ENCODE measurements at regions not wholly inside any gene's neighbourhood (a gene's known extent, or its start where the extent isn't known, plus 50 kb on each side); places are given as distances from the start of the nearest gene placed in this dataset.

DNA sequence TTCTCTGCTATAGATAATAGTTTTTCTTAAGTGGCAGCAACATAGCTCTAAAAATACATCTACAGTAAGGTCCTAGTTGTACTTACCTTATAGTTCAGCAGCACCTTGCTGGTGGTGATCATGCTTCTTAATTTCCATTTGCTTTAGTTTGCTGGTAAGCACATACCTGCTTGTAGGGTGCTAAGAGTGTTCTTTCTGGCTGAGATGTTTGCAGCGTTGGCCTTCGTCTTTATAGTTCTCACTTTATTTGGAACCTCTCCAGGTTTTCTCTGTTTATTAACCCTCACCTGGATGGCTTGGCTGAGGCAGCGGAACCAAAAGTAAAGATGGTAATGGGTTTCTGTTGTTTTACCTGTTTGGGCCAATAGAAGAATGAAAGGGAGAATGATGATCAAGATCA, 123.6 kb upstream of the EFEMP1 start:
- no peak for TF ChIP-seq EZH2 (IDR thresholded peaks at IDR 0.05; ENCODE audit: low read length)
- TF ChIP-seq, protein P1, sequence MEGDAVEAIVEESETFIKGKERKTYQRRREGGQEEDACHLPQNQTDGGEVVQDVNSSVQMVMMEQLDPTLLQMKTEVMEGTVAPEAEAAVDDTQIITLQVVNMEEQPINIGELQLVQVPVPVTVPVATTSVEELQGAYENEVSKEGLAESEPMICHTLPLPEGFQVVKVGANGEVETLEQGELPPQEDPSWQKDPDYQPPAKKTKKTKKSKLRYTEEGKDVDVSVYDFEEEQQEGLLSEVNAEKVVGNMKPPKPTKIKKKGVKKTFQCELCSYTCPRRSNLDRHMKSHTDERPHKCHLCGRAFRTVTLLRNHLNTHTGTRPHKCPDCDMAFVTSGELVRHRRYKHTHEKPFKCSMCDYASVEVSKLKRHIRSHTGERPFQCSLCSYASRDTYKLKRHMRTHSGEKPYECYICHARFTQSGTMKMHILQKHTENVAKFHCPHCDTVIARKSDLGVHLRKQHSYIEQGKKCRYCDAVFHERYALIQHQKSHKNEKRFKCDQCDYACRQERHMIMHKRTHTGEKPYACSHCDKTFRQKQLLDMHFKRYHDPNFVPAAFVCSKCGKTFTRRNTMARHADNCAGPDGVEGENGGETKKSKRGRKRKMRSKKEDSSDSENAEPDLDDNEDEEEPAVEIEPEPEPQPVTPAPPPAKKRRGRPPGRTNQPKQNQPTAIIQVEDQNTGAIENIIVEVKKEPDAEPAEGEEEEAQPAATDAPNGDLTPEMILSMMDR (optimal IDR thresholded peaks at IDR 0.05 in 1 of 3, IDR thresholded peaks at IDR 0.05 in 1 of 3, conservative IDR thresholded peaks at IDR 0.05 in 1 of 3; ENCODE audit: extremely low read depth in 1 of 3, insufficient read depth in 2 of 3, low read length in 3 of 3) = no peak
